GM21619 (cell line): ENCODE measurements at regions not wholly inside any gene's neighbourhood (a gene's known extent, or its start where the extent isn't known, plus 50 kb on each side); places are given as distances from the start of the nearest gene placed in this dataset.

Experiments
- ATAC-seq: cut with Tn5 transposase; IDR thresholded peaks from one replicate; pipeline ENCODE4 v1.9.1; 2021; ENCODE audit not compliant: unreplicated experiment

DNA sequence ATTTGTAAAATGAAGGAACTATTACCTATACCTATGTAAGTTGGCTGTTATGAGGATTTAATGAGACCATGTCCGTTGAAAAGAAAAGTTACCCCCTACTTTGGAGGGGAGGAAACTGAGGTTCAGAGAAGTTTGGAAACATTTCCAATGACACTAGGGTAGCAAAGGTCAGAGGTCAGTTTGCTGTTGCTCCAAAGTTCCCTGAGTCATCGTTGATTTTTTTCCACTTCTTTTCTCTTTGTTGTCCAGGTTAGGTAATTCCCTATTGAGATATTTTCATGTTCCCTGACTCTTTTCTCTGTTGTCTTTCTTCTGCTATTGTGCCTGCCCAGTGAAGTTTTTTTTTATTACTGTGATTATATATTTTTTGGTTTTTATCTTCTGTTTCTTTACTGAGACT is 213.8 kb upstream of the C1orf174 start:
- no peak for ATAC-seq

DNA sequence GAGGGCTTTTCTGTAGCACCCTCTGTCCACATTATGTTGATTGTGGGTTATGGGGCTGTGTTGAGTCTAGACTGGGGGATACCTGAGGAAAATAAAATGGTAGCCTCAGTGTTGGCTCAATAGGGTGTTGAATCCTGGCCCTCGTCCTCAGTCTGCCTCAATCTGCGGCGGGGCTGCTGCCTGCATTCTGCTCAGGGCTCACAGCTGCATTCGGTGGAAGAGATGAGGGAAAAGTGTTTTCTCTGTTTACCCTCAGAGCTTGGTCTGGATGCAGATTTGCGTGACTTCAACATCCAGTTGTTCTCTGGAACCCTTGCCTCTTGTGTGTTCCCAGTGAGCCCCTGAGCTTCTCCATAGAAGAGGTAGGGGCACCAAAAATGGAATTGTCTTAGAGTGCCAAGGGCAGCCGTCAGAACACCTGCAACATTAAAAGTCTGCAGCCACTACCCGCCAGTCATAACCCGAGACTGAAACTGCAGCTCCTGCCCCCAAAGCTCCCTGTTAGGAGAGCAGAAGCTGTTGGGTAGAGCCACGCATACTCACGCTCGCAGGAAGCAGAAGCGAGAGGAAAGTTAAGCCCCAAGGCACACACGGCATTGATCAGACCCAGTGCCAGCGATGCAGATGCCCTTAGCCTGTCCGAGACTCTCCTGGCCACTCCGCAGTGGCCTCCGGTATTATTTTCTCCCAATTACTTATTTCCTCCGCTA is 215.3 kb upstream of the C1orf174 start:
- no peak for ATAC-seq

GRCh38 chr1:4117196-4117595 is 217.1 kb upstream of the C1orf174 start:
- ATAC-seq = no peak

- ATAC-seq = no peak
Measured at GRCh38 chr1:4118746-4119515, 218.9 kb upstream of the C1orf174 start.

- no peak for ATAC-seq
Measured at GRCh38 chr1:4119516-4120220, 219.6 kb upstream of the C1orf174 start.

- no peak for ATAC-seq
Measured at GRCh38 chr1:4120557-4121292, 220.7 kb upstream of the C1orf174 start.

GRCh38 chr1:4121293-4121684 is 221.2 kb upstream of the C1orf174 start:
- ATAC-seq = no peak

DNA sequence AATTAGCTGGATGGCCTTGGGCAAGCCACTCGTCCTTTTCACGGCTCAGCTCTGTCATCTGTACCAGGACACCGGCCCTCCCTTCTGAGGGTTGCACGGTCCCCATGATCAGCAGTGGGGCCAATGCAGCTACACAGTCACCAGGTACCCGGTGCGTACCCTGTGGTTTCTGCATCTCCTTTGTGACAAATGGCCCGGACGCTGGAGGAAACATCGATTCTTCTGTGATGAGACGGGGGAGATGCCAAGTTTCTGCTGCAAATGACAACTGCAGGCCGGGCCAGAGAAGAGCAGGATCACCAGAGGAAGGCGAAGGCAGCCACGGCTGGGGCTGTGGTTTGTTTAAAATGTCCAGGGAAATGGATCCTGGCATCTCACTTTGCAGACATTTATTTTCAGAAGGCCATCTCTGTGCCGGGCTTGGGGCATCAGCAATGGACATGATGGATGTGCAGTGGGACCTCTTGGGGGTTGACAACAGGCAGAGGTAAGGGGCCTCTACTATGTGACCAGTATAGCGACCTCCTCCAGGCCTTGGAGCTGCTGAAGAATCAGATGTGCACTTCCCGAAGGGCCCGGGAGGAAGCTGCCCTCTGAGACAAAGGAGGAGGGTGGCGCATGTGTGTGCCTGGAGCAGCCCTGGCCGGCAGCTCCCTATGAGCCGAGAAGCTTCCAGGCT is 221.9 kb upstream of the C1orf174 start:
- no peak for ATAC-seq

DNA sequence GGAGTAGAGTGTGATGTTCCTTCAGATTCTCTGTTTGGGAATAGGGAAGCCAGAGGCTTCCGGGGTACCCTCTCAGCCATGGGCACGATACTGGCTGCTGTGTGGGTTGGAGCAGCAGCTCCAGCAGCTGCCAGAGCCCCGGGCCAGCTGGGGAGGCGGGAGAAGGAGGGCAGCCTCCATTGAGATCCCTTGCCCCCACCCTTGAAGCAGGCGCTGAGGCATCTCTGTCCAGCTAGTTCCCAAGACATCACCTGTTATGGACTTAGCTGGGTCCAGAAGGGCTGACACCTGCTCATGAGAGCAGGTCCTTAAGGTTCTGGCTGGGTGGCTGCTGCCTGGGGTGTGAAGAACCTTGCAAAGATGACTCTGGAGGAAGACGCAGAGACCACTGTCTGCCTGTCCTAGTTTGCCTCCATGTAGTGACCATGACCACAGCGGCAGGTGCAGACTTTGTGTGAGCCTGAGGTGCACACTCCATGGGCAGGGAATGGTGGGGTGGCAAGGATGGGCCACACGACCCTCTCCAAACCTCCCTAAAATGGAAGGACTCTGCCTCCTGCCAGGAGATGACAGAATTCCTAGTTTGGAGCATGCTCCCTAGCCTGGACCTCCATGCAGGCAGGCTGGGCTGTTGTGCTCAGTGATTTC is 222.6 kb upstream of the C1orf174 start:
- no peak for ATAC-seq

GRCh38 chr1:4124631-4125145 is 224.6 kb upstream of the C1orf174 start:
- ATAC-seq = no peak

GRCh38 chr1:4126251-4126650 is 226.2 kb upstream of the C1orf174 start:
- no peak for ATAC-seq

- no peak for ATAC-seq
Measured at GRCh38 chr1:4126731-4127591, 226.9 kb upstream of the C1orf174 start.

DNA sequence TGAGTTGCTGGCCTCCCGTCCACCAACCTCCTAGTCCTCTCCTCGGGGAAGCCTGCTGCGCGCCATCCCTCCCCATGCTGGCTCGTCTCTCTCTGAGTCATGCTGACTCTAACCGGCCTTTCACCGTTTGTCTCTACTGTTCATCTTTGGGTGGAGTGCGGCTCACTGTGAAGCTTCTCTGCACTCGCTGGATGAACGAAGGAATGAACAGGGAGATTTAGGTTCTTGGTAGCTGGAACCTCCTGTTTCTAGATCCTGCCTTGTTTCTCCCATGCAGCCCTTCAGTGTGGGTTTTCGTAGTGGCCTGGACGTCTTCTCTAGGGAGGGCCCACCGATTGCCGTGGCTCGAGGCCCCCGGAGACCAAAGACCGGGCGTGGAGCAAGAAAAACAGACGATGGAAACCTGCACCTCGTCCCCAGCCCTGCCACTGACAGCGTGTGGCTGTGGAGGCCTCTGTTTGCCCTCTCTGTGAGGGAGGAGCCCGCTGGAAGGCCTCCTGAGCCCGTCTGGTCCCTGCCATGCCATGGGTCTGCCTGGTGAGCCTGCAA is 227.6 kb upstream of the C1orf174 start:
- ATAC-seq = no peak

DNA sequence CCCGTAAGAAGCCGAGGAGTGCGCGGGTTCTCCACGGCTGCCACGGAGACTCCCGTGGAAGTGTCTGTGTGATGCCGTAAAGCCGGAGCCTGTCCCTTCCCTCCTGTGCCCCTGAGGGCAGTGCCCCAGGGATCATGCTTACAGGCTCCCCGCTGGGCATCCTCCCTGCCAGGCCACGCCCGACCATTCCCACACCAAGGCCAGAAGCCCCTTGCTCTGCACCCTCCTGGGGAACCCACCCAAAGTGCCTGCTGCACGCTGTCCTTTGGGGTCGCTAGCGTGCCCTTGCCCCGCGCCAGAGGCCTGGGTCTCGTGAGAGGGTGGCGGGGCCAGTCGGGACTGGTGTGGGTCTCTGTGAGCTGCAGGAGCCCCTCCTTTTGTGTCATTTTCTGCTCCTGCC is 228.5 kb upstream of the C1orf174 start:
- ATAC-seq = no peak

DNA sequence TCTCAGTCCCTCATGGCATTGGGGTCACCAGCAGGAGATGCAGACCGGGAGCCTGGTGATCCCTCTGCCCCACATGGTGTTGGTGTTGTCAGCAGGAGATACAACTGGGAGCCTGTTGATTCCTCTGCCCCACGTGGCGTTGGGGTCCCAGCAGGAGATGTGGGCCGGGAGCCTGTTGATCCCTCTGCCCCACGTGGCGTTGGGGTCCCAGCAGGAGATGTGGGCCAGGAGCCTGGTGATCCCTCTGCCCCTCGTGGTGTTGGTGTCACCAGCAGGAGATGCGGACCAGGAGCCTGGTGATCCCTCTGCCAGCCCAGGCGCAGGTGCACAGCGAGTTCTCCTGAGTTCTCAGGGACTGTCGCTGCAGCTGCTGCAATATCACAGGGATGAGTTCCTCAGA is 229.6 kb upstream of the C1orf174 start:
- ATAC-seq = no peak

DNA sequence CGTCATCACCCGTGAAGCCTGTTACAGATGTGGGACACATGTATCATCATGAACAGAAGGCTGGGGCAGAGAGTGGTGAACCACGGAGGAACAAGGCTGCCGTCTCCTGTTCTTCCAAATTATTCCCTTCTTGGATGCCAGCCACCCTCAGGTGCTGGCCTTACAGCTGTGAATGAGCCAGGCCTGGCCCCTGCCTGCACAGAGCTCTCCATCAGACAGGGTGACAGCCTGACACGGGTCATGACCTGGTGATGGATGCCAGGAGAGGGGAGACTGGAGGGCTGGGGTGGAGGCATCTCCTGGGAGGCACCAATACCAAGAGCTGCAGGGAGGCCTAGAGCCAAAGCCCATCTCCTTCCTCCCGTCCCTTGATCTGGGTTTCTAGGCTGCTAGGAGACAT is 230.0 kb upstream of the C1orf174 start:
- ATAC-seq = no peak

DNA sequence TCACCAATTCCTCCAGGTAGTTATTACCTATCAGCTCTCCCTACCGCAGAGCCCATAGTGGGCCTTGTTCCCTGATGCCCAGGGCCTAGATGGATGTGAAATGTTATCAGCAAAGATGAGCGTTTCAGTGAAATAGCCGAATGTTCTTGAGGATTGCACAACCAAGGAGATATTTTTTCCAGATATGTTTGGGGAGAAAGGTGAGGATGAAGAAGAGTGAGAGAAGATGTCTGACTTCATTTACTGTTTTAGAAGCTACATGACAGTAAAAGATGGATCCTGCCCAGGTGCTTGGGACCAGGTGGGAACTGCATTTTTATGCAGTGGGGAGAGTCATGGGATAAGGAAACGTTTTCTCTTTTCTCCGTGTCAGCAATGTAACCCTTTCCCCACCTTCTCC is 231.7 kb upstream of the C1orf174 start:
- ATAC-seq = no peak

DNA sequence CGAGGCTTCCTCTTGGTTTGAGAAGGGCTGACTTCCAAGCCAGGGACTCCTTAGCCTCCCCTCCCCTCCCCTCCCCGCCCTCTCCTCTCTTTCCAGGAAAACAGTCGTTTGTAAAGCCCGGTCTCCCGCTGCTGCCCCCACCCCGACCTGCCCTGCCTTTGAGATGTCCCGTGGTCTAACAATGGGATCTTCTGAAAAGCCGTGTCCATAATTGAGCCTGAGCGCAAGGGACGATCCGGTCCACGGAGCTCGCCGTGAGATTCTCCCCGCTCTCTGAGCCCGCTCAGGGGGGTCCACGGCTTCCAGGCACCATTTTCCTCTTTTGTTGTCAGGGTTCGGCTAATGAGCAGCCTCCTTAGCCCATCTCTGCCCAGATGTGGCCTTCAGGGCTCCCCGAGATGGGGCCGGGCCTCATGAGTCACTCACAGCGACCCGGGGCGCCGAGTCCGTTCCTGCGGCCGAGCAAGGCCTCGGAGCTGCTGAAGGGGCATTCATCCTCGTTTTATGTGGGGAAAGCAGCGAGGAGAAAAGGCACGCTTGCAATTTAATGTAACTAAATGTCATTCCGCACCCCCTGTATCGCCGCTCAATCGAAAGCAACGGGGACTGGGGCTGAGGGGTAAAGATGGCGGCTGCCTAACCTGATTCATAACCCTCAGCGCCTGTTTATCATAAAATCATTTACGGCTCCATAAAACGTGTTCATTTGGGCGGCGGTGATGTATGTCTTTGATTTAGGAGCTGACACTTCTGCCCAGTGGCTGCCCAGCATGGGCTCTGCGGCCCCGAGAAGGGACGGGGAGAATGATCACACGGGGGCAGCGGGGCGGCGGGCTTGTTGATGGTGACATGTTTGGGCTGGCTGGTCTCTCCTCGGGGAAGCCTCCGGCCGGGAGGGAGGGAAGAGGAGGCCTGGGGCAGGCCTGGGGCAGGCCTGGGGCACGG is 232.6 kb upstream of the C1orf174 start:
- ATAC-seq = no peak
